T-helper 1 cell treated with Interleukin-12 subunit alpha and Interleukin-12 subunit beta and Interleukin-4 antibody, amounts not matched to agents 30 ng/mL and 1 ng/mL, for 36 hours (primary cell): ENCODE measurements at regions not wholly inside any gene's neighbourhood (a gene's known extent, or its start where the extent isn't known, plus 50 kb on each side); places are given as distances from the start of the nearest gene placed in this dataset.

Experiments used
- intact Hi-C: fragments of 100-400 bp; cut with micrococcal nuclease; formaldehyde crosslinking; loops from one replicate; pipeline ENCODE4 v1.15.1; 2024

DNA sequence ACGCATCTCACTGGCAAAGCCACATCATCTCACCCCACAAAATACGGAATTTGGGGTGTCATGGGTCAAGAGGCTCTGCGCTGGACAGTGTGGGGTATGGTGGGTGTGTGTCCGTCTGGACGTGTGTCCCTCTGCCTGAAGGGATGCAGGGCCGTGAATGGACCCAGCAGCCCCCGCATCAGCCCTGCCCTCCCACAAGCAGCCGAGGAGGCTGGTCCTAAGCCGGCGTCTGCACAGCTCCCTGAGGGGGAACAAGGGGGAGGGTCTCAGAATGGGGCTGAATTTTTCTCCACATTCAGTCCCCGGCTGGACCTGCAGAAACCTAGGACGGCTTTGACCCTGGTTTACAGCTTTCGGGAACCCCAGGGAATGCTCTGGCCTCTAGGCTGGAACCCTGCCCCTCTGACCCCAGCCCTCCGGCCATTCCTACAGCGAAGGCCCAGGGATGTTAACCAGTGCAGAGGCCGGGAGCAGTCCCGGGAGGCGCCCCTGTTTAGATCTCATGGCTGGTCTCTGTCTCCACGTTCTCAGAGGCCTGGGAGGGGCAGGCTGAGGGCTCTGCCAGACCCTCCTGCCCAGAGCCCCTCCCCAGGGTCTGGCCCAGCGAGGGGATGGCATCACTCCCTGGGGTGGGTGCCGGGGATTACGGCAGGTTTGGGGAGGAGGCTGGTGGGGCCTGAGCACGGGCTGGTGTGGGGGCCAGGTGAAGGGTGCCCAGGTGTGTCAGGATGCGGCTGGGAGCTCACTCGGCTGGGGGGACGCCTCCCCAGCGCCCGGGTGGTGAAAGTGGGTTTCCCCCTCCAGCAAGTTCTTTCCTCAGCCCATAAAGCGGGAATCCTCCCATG, 156.5 kb upstream of the C14orf180 start:
- intact Hi-C loops = no loop called here

DNA sequence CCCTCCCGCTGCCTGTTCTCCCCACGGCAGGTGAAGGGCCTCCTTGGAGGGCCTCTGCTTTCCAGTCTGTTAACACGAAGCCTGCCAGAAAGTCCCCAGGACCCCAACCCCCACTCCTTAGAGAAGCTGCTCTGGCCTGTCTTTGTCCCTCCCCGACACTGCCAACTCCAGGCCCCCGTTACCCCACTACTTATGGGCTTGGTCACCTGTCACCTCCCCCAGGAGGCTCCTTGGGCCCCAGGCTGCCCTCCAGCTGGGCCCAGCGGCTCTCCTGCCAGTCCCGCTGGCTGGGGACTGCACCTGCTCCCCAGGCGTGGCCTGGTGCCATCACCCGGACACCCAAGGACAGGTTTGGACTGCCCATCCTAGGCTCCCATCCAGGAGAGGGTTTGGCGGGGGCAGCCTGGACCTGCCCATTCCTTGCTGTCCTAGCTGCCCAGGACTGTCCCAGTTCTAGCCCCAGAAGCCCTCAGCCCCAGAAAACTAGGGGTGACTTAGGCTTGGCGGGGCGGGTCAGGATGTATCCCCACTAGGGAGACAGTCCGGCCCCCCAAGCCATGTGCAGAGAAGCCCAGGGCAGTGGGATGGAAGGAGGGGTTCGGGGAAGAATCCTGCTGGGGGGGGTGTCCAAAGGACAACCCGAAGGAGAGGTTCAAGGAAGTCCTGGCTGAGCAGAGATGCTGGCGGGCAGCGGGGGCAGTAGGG, 155.7 kb upstream of the C14orf180 start:
- intact Hi-C loops = no loop called here

DNA sequence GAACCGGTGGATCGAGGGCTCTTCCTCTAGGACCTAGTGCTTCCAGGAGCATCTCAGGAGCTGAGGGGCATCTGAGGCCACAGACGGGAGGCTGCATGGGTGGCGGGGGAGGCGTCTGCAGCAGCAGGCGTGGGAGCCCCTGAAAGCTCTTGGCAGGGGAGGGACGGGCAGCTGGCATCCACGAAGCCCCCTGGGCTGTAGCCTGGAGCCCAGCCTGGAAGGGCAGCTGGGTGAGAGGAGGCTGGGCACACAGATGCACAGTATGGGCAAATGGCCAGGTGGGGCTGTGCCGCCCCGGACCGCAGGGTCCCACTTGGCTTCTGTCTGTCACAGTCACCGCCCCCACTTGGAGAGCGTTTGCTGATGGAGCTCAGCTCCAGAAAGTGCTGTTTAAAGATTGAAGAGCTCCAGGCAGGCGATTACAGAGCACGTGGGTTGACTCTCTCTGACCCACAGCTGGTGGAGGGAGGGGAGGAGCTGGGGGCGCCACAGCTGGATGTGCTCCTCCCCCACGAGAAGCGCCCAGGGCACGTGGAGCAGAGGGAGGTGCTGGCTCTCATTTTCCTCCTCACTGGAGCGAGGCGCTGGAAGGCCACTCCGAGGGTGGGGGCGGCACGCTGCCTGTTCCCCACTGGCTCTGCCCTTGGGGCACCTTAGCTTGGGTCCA, 155.0 kb upstream of the C14orf180 start:
- intact Hi-C loops = no loop called here

DNA sequence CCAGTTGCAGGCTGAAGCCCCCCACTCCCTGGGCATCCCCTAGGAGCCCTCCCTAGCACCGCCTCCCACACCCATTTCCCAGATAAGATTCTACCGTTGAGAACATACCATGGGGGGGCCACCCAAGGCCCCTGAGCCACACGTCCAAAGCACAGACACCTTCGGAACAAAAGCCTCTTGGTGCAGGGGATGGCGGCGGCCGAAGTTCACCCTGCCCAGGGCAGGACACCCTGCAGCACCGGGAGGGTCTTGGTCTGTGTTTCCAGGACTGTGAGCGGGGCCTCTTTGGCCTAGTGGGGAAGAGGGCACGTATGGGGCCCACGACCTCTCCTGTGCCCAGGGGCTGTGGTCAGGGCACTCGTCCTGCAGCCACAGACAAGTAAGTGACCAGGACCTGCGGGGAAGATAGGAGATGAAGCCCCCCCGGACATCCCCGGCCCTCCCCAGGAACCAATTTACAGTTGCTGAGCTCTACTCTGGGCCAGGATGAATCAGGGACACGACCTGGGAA, 154.3 kb upstream of the C14orf180 start:
- intact Hi-C loops = no loop called here

DNA sequence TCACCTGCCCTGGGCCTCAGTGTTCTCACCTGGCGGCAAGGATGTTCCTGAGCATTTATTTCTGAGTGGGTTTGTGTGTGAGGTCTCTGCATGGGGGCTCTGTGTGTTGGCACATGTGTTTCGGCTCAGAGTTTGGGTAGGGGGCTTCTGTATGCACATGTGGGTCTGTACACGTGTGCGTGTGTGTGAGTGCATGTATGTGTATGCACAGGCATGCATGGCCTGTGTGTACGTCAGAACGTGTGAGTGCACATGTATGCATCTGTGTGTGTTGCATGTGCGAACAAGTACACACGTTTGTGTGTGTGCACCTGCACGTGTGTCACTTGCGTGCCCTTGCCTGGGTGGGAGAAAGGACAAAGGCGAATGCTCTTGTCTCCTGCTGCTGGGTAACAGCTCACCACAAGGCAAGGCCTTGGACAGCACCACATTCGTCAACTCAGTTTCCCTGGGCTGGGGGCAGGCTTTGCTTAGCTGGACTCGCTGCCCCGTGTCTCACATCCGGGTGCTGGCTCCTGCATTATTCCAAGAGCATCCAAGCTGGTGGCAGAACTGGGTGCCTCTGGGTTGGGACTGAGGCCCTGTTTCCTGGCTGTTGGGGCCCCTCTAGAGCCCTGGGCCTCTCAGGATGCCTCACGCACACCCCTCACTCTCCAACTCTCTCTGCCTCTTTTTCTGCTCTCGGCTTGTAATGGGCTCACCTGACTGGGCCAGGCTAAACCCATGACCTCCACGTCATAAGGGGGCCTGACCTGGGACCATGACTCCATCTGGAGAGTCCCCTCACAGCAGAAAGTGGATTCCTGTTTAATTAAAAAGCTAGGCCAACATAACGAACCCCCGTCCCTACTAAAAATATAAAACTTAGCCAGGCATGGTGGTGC, 153.6 kb upstream of the C14orf180 start:
- intact Hi-C loops = no loop called here

DNA sequence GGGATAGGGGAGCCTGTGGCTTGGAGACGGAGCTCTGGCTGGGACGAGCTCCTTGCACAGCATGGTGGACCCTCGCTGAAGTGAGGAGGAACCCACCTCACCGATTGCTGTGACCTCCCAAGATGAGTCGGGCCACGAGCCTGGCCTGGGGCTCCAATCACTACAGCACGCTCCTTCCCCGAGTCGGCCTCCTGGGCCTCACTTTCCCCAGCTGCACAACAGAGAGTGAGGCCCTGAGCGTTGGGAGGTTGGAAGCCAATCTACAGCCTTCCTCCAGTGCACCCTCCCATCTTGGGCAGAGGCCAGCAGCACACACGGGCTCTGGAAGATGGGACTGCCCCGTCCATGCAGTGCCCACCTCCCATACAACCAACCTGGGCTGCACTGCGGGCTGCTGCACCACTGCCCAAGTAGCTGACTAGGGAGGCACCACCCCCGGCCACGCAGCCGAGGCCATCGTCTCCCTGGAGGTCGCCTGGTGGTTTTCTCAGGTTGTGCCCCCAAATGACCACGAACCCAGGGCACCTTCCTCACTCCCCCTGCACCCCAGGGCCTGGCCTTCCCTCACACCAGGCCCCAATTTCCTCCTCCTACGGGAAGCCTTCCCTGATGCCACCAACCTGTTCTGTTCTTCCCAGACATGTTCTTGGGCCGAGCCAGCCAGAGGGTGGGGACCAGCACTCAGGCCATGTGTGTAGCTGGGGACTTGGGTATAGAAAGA, 152.3 kb upstream of the C14orf180 start:
- intact Hi-C loops = no loop called here

DNA sequence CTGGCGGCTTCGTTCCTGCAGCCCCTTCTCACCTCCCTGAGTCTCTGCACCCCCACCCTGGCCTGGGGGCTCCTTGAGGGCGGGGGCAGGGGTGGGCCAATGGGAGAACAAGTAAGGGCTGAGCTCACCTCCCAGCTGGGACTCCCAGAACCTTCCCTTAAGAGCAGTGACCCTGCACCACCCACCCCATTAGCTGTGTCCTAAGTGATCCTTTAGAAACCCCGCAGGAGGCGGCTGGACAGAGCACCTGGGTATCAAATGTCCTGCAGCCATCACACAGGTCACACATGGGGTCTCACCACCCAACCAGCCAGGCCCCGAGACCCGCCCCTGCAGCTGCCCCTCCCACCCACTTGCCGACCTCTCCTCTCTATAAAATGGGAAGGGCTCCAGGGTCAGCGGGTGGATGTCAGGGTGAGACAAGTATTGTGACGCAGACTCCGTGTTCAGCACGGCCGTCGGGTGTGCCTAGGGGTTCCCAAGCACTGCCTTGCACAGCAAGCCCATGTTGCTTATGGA, 151.2 kb upstream of the C14orf180 start:
- intact Hi-C loops = no loop called here

DNA sequence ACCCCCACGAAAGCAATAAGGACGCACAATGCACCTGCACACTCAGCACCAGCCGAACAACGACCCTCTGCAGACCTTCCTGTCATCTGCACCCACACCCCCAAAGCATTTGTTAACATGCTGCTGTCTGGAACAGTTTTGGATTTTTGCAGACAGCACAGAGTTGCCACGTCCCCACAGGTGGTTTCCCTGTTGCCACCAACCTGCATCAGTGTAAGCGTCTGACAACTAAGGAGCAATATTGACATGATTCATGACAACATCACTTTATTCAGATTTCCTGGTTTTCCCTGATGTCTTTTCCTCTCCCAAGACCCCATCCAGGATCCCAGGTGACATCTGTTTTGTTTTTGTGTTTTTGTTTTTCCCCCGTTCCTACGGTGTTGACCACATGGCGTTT, 150.7 kb upstream of the C14orf180 start:
- intact Hi-C loops = no loop called here

DNA sequence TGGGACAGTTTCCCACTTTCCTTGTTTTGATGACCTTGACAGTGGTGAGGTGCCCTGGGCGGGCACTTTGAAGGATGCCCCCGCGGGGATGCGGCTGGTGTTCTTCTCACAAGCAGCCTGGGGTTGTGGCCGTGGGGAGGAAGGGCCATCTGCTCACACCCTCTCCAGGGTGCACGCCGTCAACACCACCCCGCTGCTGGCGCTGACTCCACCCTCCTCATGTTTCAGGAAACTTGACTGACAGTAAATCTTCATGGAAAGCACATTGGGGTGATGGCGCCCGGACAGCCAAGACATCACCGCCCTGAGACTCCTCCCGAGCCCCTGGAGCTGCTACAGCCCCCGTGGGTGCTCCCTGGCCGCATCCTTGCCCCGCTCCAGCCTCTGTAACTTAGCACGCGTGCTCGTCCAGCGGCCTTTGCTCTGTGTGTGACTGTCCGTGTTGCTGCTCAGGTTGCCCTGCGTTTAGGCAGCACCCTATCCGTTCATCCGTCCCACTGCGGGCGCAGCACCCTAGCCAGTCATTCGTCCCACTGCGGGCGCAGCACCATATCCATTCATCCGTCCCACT, 150.2 kb upstream of the C14orf180 start:
- intact Hi-C loops = no loop called here

DNA sequence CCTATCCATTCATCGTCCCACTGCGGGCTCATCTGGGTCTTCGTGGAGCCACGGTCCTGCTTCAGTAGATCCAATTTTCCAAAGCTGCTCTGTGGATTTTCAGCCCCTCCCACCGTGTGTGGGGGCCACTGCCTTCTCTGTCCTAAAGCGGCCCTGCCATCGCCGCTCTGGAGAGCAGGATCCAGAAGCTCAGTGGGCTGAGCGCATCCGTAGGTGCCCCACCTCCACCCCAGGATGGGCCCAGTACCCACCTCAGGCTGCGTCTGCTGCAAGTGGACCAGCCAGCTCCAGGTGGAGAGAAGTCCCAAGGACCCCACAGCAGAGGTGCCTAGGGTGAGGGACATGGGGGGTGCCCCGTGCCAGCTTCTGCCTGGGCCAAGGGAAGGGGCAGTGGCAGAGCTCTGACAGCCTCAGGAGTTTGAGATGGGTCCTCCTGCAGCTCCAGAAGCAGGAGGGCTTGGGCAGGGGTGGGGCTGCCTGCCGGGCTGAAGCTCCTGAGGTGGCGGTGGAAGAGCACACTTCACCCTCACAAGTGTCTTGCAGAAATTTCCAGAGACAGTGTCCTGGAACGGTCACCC, 148.1 kb upstream of the C14orf180 start:
- intact Hi-C loops = no loop called here

DNA sequence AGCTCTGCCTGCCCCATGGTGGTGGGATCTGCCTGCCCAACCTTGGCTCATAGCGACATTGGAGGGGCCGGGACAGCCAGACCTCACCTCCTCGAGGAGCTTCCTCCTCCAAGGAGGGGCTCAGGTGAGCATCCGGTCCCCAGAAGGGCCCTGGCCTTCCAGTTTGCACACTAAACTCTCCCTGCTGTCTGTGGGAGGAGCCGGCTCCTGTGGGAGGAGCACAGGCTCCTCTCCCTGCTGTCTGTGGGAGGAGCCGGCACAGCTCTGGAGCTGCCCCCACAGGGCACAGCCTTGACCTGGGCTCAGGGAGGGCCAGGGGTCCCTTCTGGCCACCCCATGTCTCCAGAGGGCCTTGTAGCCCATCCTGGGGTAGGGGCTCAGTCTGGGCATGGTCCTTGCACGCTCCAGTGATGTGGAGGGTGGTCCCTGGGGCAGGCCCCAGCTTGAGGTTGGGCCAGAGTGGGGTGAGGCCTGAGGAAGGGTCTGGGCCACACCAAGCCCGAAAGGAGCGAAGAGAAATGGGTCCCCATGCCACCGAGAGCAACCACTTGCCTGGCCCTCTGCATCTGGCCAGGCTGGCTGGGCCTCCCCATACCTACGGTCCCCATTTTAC, 147.5 kb upstream of the C14orf180 start:
- intact Hi-C loops = no loop called here

DNA sequence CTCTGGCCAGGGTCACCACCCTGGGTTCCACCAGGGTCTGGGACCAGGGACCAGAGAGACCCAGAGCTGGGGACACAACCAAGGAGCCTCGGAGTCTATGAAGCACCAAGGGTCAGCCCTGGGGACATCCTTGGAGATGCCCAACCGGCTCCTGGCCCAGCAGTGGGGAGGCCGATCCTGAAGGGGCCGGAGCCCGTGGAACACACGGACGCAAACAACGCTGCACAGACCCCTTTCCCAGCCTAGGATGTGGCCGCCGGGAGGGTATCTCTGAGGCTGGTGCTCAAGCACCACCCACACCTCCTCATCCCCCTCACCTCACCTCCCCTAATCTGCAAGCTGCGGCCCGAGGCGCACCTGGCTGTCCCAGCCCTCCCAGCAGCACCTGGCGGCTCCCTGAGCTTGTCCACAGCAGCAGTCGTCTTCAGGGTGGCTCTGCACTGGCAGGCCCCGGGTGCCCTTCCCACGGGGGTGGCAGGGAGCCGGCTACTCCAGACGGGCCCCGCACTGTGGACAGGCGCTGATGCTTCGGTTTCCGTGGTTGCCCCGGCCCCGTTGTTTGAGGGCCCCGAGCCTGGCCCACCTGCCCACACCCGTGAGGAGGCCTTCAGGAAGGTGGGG, 146.8 kb upstream of the C14orf180 start:
- intact Hi-C loops = no loop called here

DNA sequence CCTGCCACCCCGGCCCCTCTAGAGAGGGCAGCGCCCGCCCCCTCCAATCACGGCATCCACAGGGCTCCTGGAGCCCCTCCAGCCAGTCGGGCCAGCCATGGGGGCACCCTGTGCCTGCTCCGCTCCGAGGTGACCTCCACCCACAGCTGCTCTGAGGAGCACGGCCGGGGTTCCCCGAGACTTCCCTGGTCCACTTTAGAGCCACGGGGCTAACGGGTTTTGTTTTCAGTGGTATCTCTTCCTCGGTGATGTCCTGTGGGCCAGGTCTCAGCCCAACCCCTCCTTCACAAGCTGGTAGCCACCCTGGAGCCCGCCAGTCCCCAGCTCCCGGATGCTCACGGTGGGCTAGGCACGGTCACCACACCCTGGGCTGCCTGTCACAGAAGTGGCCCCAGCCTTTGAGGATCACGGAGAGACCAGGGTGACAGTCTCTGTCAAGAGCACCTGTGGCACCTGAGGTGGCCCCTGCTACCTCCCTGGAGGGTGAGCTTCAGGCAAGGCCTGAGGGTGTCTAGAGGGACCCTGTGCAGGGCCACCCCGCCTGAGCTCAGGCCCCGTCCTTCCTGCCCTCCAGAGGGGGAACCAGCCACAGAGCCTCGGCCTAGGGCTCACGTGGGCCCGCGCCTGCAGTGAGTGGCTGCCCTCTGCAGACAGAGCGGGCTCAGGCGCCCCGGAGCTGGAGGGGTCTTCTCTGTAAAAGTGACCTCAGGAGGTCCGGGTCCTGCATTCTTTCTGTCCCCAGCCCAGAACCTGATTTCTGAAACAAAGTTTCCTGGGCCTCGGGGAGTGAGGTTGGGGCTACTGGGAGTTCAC, 146.0 kb upstream of the C14orf180 start:
- intact Hi-C loops = no loop called here

DNA sequence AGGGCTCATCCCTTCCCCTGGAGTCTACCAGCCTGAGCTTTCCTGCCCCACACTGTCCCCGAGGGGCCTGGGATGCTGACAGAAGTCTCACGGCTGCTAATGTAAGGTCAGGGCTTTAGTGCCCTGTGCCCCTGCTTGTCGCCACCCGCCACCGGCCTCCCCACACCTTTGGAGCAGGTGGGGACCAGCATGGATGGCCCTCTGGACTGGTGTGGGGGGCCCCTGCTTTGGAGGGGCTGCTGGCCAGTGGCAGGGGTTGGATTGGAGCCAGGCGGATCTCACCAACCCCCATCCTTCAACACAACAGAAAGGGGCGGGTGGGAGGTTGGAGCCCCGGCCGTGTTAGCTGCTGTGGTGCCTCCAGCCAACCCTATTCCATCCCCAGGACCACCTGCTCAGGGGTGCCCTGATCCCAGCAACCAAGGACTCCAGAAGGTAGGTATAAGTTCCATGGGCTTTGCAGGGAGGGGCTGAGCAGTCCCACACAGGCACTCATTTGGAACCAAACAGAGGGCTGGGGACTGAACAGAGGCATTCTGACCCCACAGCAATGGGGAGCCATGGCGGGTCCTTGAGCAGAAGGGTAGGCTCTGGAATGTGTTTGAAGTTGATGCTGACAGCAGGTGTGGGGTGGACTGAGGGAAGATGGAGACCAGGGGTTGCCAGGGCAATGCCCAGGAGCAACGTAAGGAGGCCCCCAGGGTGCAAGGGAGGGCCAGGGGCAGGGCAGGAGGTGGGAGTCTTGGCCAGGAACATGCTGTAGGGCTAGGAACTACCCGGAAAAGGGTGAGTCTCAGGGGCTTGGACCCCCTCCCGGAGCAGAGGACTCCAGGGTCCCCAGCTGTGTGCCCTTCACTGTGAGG, 145.1 kb upstream of the C14orf180 start:
- intact Hi-C loops = no loop called here

DNA sequence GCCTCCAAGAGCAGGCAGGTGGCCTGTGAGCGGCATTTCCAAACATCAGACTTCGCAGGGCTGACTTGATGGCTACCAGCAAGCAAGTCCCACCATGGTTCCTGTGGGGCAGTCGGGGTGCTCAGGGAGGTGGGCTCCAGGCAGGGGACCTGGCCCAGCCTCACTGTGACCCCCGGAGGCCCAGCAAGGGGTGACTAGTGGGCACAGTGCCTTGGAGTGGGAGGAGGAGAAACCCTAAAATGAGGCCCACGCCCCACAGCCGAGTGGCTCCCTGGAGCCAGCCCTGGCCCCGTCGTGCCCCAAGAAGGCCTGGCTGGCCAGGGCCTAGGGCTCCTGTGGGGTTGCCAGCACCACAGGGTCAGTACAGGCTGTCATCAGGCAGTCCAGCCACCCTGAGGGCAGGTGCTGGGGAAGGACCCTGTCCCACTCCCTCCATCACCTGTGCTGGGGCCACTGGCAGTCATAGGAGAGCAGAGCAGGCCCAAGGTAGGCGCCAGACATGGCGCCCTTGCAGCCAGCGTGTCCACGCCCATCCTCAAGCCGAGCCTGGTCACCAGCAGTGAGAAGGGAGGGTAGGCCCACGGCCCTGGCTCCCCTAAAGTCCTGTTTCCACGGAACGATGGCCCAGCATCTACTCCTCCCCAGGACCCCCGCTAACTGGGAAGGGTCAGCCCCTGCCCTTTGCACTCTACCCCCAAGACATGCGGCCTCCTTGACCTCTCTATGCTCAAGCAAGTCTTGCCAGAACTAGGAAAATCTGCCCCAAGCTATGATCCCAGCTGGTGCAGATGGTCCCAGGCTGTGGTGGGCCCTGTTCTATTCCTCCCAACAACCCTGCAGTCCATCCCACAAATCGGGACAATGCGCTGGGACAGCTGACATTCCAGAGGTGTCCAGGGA, 144.2 kb upstream of the C14orf180 start:
- intact Hi-C loops = no loop called here
